ENCODE measurements at regions not wholly inside any gene's neighbourhood (a gene's known extent, or its start where the extent isn't known, plus 50 kb on each side); places are given as distances from the start of the nearest gene placed in this dataset.

- Histone ChIP-seq H3K27me3 (ENCODE audit: insufficient read depth, low read depth, severe bottlenecking) (no peaks in the 10 kb centered on the region), H3K9me3 (ENCODE audit: severe bottlenecking) (no peaks in the 10 kb centered on the region), H3K36me3 (no peaks in the 10 kb centered on the region), H3K4me3 (ENCODE audit: low read depth, low read length) (no peak overlapping the region), H3K27ac (no peak overlapping the region)
- DNase-seq = no peak
- no peak for TF ChIP-seq CTCF (IDR thresholded peaks at IDR 0.05; ENCODE audit: low read depth, low read length)
Observed at GRCh38 chr1:106907795-106908194, 148.7 kb upstream of the PRMT6 start.

- no peak for DNase-seq
- H3K4me3 ChIP-seq (ENCODE audit: low read depth, low read length) = no peak overlapping the region
- H3K36me3 ChIP-seq = no peaks in the 10 kb centered on the region
- H3K27me3 ChIP-seq (ENCODE audit: insufficient read depth, low read depth, severe bottlenecking) = no peaks in the 10 kb centered on the region
- TF ChIP-seq CTCF (IDR thresholded peaks at IDR 0.05; ENCODE audit: low read depth, low read length) = no peak
- H3K27ac ChIP-seq = no peak overlapping the region
- H3K9me3 ChIP-seq (ENCODE audit: severe bottlenecking) = no peaks in the 10 kb centered on the region
Observed at GRCh38 chr1:106908689-106909088, 147.8 kb upstream of the PRMT6 start.

GRCh38 chr1:106910798-106911197, 145.7 kb upstream of the PRMT6 start:
- Histone ChIP-seq H3K27me3 (ENCODE audit: insufficient read depth, low read depth, severe bottlenecking) (no peaks in the 10 kb centered on the region), H3K4me3 (ENCODE audit: low read depth, low read length) (no peak overlapping the region), H3K36me3 (no peaks in the 10 kb centered on the region), H3K9me3 (ENCODE audit: severe bottlenecking) (no peaks in the 10 kb centered on the region), H3K27ac (no peak overlapping the region)
- TF ChIP-seq CTCF (IDR thresholded peaks at IDR 0.05; ENCODE audit: low read depth, low read length) = no peak
- no peak for DNase-seq

GRCh38 chr1:106912131-106912530, 144.3 kb upstream of the PRMT6 start:
- H3K27me3 ChIP-seq (ENCODE audit: insufficient read depth, low read depth, severe bottlenecking) = no peaks in the 10 kb centered on the region
- H3K27ac ChIP-seq = no peak overlapping the region
- DNase-seq = no peak
- H3K4me3 ChIP-seq (ENCODE audit: low read depth, low read length) = no peak overlapping the region
- TF ChIP-seq CTCF (IDR thresholded peaks at IDR 0.05; ENCODE audit: low read depth, low read length) = no peak
- H3K9me3 ChIP-seq (ENCODE audit: severe bottlenecking) = no peaks in the 10 kb centered on the region
- no peaks in the 10 kb centered on the region for H3K36me3 ChIP-seq

- Histone ChIP-seq H3K27ac (no peak overlapping the region), H3K4me3 (ENCODE audit: low read depth, low read length) (no peak overlapping the region), H3K27me3 (ENCODE audit: insufficient read depth, low read depth, severe bottlenecking) (no peaks in the 10 kb centered on the region), H3K9me3 (ENCODE audit: severe bottlenecking) (no peaks in the 10 kb centered on the region), H3K36me3 (no peaks in the 10 kb centered on the region)
- DNase-seq = no peak
- no peak for TF ChIP-seq CTCF (IDR thresholded peaks at IDR 0.05; ENCODE audit: low read depth, low read length)
Observed at GRCh38 chr1:106921186-106921585, 135.3 kb upstream of the PRMT6 start.

GRCh38 chr1:106924360-106924759, 132.1 kb upstream of the PRMT6 start:
- Histone ChIP-seq H3K27ac (no peak overlapping the region), H3K36me3 (no peaks in the 10 kb centered on the region), H3K4me3 (ENCODE audit: low read depth, low read length) (no peak overlapping the region), H3K9me3 (ENCODE audit: severe bottlenecking) (no peaks in the 10 kb centered on the region), H3K27me3 (ENCODE audit: insufficient read depth, low read depth, severe bottlenecking) (no peaks in the 10 kb centered on the region)
- no peak for TF ChIP-seq CTCF (IDR thresholded peaks at IDR 0.05; ENCODE audit: low read depth, low read length)
- DNase-seq = no peak

Data from WERI-Rb-1 (cell line).